ENCODE measurements at regions not wholly inside any gene's neighbourhood (a gene's known extent, or its start where the extent isn't known, plus 50 kb on each side); places are given as distances from the start of the nearest gene placed in this dataset.
"Not testable (repeated sequence)": the region's sequence is repeated elsewhere in the genome, so short reads cannot be mapped to it uniquely, and the experiment has no call there.

DNA sequence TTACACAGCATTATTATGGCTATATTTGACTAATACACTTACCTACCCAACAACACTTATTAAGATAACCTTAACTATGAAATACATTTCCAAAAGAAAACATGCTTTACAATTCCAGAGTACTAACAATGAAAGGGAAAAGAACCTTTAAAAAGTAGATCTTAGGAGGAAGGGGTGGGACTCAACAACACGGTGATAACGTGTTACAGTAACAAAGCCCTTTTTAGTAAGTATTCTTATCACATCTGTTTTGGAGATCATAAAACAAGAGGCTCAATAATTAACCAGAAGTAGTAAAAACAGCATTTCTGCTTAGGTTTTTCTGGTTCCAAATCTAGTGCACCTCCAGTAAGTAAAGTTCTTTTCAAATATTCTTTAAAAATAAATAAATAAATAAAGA is 202.1 kb upstream of the SLC7A11 start:
- no peak for DNase-seq (ENCODE audit: low read depth)

DNA sequence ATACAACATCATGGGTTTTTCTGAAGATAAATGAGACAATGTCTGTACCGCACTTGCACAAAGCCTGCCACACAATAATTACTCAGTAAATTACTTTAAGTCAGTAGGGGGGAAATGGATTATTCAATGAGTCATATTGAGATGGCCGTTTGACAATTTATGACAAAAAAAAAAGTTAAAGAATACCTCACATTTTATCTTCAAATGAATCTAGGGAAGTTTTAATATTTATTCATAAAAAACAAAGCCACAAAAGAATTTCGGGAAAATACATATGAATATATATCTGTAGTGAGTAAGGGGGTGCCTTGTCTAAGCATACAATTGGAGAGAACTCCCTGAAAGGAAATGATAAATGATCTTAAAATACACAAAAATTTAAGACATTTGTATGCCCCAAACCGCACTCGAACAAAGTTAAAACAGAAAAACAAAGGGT is 197.0 kb upstream of the SLC7A11 start:
- no peak for DNase-seq (ENCODE audit: low read depth)

- DNase-seq (ENCODE audit: low read depth) = no peak
Observed at GRCh38 chr4:138438608-138439007, 196.5 kb upstream of the SLC7A11 start.

GRCh38 chr4:138437263-138437851 is 195.2 kb upstream of the SLC7A11 start:
- no peak for DNase-seq (ENCODE audit: low read depth)

GRCh38 chr4:138435733-138436132 is 193.6 kb upstream of the SLC7A11 start:
- DNase-seq (ENCODE audit: low read depth) = not testable (repeated sequence)

DNA sequence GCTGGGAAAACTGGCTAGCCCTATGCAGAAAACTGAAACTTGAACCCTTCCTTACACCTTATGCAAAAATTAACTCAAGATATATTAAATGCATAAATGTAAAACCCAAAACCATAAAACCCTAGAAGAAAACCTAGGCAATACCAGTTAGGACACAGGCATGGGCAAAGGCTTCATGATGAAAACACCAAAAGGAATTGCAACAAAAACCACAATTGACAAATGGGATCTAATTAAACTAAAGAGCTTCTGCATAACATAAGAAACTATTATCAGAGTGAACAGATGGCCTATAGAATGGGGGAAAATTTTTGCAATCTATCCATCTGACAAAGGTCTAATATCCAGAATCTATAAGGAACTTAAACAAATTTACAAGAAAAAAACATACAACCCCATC is 192.9 kb upstream of the SLC7A11 start:
- not testable (repeated sequence) for DNase-seq (ENCODE audit: low read depth)

DNA sequence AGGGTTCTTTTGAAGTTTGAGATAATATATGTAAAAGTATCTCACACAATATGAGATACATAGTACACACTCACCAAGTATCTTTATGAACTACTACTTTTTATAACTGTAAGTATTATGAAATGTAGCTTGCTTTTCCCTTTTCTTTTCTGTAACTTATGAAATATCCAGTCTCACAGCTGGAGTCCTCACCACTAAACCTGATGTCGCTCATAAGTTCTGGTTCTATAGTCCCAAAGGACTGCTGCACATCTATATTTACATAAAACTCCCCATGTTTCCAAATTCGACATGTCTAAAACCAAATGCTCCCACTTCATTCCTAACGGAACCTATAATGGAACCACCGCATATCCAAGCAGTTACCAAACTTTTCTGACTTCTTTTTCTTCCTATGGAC is 186.5 kb upstream of the SLC7A11 start:
- no peak for DNase-seq (ENCODE audit: low read depth)

- no peak for DNase-seq (ENCODE audit: low read depth)
Observed at GRCh38 chr4:138426786-138427185, 184.6 kb upstream of the SLC7A11 start.

DNA sequence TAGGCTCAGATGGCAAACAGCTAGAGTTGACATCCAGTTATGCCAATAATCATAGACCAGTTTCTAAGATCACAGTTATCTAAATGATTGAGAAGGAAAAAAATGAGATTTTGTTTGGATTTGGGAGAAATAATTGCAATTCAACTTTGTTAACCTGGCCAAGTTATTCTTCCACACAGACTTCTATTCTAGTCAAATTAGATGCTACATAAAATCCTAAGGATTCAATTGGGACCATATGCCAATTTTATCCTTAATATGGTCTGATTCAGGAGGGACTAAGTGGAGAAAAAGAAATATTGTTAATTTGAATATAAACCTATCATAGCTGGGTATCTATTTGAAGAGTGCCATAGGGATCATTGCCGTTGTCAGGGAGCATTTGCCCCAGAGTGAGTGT is 178.3 kb upstream of the SLC7A11 start:
- no peak for DNase-seq (ENCODE audit: low read depth)

DNA sequence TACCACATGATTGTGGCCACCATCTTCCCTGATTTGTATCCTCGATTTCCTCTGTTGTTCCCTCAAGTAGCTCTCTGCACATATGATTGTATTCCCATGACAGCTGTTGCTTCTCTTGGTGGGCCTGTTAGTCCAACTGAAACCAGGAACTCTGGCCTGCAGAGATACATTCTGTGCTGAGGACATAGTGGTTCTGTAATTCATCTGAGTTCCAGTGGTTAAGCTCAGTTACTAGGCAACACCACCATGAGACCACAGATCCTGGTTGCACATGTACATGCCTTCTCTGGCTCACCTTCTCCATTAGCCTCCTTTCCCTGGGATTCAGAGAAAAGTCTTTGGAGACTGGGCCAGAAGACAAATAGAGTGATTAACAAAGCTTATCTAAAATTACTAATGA is 172.1 kb upstream of the SLC7A11 start:
- DNase-seq (ENCODE audit: low read depth) = no peak

DNA sequence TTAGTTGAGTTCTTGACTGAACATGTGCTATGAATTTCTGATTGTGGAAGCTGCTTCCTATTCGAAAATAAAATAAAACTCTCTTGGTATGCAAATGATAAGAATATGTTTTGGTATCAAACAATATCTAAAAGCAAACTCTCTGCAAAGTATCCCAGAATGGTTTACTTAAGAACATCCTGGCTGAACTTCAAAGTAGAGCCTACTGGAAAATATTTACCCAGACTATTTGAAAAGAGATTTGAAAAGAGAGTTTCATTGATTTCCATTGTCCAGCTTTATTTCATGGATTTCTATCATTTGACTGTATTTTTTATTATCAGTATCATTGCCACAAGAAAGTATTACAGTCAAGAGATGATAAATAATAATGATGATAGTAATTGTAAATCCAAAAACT is 171.1 kb upstream of the SLC7A11 start:
- no peak for DNase-seq (ENCODE audit: low read depth)

GRCh38 chr4:138412847-138413246 is 170.7 kb upstream of the SLC7A11 start:
- no peak for DNase-seq (ENCODE audit: low read depth)

DNA sequence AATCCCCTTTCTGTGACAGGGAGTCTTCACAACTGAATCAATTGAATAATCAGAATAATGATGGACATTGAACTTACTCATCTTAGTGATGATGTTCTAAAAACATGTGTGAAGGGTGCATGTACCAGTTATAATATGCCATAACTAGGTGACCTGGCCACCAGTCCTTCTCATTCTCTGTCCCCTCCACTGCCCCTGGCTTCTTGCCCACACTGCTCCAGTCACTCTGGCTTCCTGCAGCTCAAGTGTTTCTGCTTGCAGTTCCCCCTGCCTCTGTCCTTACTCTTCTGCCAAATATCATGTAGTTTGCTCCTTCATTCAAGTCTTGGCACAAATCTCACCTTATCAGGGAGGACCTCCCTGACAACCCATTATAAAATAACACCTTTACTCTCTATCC is 168.1 kb upstream of the SLC7A11 start:
- DNase-seq (ENCODE audit: low read depth) = no peak

DNA sequence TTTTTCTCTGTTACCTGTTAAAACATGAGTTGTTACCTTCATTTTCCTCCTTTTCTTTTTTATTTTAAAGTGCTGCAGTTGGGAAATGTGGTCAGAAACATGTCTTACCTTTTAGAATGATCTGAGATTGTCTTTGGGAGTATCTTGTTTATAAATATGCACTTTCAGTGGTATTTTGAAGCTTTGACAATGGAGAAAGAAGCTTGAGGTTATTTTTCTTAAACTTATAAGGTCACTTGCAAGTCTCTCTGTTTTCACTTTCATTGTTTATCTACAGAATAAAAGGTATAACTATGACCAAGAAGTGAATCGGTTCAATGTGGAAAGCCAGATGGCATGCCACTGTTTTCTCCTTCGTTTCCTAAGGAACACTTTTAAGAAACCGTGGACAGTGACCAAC is 167.5 kb upstream of the SLC7A11 start:
- no peak for DNase-seq (ENCODE audit: low read depth)

DNA sequence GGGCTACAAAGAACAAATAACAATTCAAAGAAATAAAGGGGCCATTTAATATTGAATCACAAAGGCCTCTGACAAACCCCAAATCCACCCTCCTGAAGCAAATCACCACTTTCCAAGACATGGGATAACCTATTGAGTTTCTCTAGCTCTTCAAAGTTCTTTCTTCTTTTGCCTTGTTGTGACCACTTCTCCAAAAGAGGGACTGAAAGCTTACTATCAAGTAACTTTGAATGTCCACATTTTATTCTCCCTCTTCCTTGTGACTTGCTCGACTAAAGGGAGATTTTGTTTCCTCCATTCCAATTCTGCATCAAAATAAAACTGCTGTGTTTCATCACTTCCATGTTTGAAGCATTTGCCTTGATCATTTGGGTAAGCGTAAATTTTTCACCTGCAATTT is 166.6 kb upstream of the SLC7A11 start:
- no peak for DNase-seq (ENCODE audit: low read depth)

GRCh38 chr4:138407329-138407728 is 165.2 kb upstream of the SLC7A11 start:
- DNase-seq (ENCODE audit: low read depth) = no peak

DNA sequence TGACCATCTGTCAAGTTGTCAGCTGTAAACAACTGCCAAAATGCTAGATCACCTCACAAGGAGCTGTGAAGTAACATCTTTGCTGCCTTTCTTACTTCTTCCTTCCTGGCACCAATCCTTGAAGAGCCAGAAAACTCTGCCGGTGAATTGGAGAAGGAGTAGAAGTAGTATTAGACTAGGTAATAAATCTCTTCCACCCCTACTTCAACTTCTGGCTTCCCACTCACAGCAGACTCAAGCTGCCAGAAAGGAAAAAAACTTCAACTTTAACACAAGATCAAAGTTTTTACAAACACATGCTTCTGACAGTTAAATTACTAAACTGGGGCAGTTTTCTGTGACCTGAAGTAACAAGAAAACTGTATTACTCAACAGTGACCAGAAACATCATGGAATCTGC is 164.7 kb upstream of the SLC7A11 start:
- no peak for DNase-seq (ENCODE audit: low read depth)

GRCh38 chr4:138405934-138406567 is 163.9 kb upstream of the SLC7A11 start:
- DNase-seq (ENCODE audit: low read depth) = no peak

GRCh38 chr4:138405466-138405891 is 163.3 kb upstream of the SLC7A11 start:
- no peak for DNase-seq (ENCODE audit: low read depth)

DNA sequence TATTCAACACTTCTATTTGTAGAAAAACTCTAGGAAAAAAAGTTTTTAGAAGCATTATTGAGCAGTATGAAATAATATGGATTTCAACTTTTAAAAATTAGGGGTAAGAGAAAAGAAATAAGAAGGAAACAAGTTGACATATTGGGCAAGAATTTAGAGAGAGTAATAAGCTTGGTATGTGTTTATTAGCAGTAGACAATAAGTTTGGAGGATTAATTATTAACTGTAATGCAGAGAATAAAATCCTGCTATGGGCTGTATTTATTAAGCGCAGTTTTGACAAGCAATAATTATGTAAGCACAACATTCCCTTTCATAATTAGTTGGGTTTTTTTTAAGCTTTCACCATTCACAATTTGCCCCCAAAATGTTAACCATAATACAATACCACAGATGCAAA is 162.7 kb upstream of the SLC7A11 start:
- no peak for DNase-seq (ENCODE audit: low read depth)

GRCh38 chr4:138404251-138404650 is 162.1 kb upstream of the SLC7A11 start:
- no peak for DNase-seq (ENCODE audit: low read depth)

DNA sequence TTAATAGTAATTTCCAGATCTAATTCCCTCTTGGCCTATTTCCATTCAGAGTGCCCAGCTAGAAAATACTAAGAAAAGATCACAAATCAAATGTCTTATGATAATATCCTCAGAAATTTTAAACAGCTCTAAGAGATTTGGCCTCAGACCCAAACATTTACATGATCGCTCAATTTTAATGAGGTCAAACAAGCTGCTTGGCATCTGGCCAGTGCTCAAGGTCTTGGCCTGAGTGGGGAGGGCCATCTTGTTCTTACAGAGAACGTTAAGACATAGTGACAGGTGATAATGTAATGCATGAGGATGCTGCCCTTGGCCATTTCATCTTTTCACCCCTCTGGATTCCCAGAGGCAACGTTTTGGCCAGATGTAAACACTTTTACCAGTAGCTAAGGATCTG is 159.2 kb upstream of the SLC7A11 start:
- DNase-seq (ENCODE audit: low read depth) = no peak

DNA sequence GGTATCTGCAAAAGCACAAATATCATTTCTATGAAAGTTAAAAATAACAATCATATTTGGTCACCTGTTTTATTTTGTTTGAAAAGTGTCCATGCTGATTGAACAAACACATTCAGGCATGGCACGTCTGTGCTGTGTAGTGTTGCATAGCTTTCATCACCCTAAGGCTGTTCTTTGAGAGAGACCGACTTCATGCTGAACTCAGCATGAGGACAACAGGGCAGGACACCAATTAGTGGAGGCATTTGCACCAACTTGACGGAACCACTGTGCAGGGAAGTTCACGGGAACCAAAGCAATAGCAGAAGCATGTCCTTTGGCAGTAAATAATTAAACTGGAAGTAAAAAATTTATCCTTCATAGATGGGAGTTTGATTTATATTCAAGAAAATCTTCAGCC is 158.4 kb upstream of the SLC7A11 start:
- DNase-seq (ENCODE audit: low read depth) = no peak

- no peak for DNase-seq (ENCODE audit: low read depth)
Observed at GRCh38 chr4:138400066-138400465, 157.9 kb upstream of the SLC7A11 start.
